OCI-LY7 (cell line): ENCODE measurements at regions not wholly inside any gene's neighbourhood (a gene's known extent, or its start where the extent isn't known, plus 50 kb on each side); places are given as distances from the start of the nearest gene placed in this dataset.

Source experiments
- EZH2phosphoT487 ChIP-seq: fragments of 200-600 bp; sonication (generic); IDR thresholded peaks from 2 replicates; pipeline ENCODE4 v1.6.1; 2018; ENCODE audit warnings: low read depth, borderline replicate concordance, mild to moderate bottlenecking, mixed run types, antibody characterized with exemption, low read length, moderate library complexity, mixed read lengths
- TF ChIP-seq, protein P1 (sequence below): fragments of 200-600 bp; sonication (generic); conservative IDR thresholded peaks from 2 replicates; pipeline ENCODE4 v1.5.1; 2014; ENCODE audit warnings: mild to moderate bottlenecking, antibody characterized with exemption, low read length, moderate library complexity, mixed read lengths

DNA sequence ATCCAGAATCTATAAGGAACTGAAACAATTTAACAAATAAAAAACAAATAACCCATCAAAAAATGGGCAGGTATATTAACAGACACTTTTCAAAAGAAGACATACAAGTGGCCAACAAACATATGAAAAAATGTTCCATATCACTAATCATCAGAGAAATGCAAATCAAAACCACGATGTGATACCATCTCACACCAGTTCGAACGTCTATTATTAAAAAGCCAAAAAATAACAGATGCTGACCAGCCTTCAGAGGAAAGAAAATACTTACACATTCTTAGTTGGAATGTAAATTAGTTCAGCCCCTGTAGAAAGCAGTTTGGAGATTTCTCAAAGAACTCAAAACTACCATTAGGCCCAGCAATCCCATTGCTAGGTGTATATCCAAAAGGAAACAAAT is 687.9 kb upstream of the AADAT start:
- TF ChIP-seq, protein P1, sequence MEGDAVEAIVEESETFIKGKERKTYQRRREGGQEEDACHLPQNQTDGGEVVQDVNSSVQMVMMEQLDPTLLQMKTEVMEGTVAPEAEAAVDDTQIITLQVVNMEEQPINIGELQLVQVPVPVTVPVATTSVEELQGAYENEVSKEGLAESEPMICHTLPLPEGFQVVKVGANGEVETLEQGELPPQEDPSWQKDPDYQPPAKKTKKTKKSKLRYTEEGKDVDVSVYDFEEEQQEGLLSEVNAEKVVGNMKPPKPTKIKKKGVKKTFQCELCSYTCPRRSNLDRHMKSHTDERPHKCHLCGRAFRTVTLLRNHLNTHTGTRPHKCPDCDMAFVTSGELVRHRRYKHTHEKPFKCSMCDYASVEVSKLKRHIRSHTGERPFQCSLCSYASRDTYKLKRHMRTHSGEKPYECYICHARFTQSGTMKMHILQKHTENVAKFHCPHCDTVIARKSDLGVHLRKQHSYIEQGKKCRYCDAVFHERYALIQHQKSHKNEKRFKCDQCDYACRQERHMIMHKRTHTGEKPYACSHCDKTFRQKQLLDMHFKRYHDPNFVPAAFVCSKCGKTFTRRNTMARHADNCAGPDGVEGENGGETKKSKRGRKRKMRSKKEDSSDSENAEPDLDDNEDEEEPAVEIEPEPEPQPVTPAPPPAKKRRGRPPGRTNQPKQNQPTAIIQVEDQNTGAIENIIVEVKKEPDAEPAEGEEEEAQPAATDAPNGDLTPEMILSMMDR = no peak
- TF ChIP-seq EZH2phosphoT487 = no peak
